SK-N-SH treated with all-trans-retinoic acid at 6 μM for 48 hours (cell line): ENCODE measurements at regions not wholly inside any gene's neighbourhood (a gene's known extent, or its start where the extent isn't known, plus 50 kb on each side); places are given as distances from the start of the nearest gene placed in this dataset.

Experiments used
- ARNTL ChIP-seq: fragments of 450-650 bp; formaldehyde crosslinking; IDR thresholded peaks from 2 replicates; pipeline ENCODE4 v1.5.0; 2020; ENCODE audit warnings: low read depth, mild to moderate bottlenecking, moderate library complexity, borderline replicate concordance
- CREB5 ChIP-seq: fragments of 250-450 bp; sonication (Bioruptor Pico); IDR thresholded peaks from 2 replicates; pipeline ENCODE4 v1.5.1; 2020; ENCODE audit warnings: low read depth, mild to moderate bottlenecking, moderate library complexity
- CSRNP3 ChIP-seq: fragments of 250-450 bp; sonication (Bioruptor Pico); IDR thresholded peaks from 2 replicates; pipeline ENCODE4 v1.5.1; 2021; ENCODE audit warnings: mild to moderate bottlenecking, moderate library complexity
- ISL1 ChIP-seq: fragments of 250-450 bp; sonication (Bioruptor Pico); IDR thresholded peaks from 2 replicates; pipeline ENCODE4 v2.1.2; 2022; ENCODE audit warnings: mild to moderate bottlenecking, moderate library complexity
- POU6F1 ChIP-seq: fragments of 250-450 bp; sonication (Bioruptor Pico); IDR thresholded peaks from 2 replicates; pipeline ENCODE4 v1.8.0; 2021; ENCODE audit warnings: low read depth, mild to moderate bottlenecking, moderate library complexity, borderline replicate concordance
- RARB ChIP-seq: fragments of 250-450 bp; sonication (Bioruptor Pico); IDR thresholded peaks from 2 replicates; pipeline ENCODE4 v1.8.0; 2021; ENCODE audit warnings: mild to moderate bottlenecking, moderate library complexity
- SNAI2 ChIP-seq: fragments of 250-450 bp; sonication (Bioruptor Pico); IDR thresholded peaks from 2 replicates; pipeline ENCODE4 v1.5.0; 2020; ENCODE audit warnings: mild to moderate bottlenecking, moderate library complexity
- TCF4 ChIP-seq: fragments of 250-450 bp; sonication (Bioruptor Pico); IDR thresholded peaks from 2 replicates; pipeline ENCODE4 v1.8.0; 2021; ENCODE audit warnings: mild to moderate bottlenecking, moderate library complexity, borderline replicate concordance
- TSHZ2 ChIP-seq: fragments of 250-450 bp; sonication (Bioruptor Pico); IDR thresholded peaks from 2 replicates; pipeline ENCODE4 v1.5.0; 2020; ENCODE audit warnings: mild to moderate bottlenecking, moderate library complexity
- ZFP3 ChIP-seq: fragments of 250-450 bp; sonication (Bioruptor Pico); IDR thresholded peaks from 2 replicates; pipeline ENCODE4 v1.5.0; 2020; ENCODE audit warnings: mild to moderate bottlenecking, moderate library complexity
- ZFP30 ChIP-seq: fragments of 450-650 bp; formaldehyde crosslinking; IDR thresholded peaks from 2 replicates; pipeline ENCODE4 v1.5.0; 2022; ENCODE audit warnings: mild to moderate bottlenecking, moderate library complexity
- ZNF8 ChIP-seq: fragments of 450-650 bp; formaldehyde crosslinking; IDR thresholded peaks from 2 replicates; pipeline ENCODE4 v1.5.0; 2020; ENCODE audit warnings: mild to moderate bottlenecking, moderate library complexity

- no peak for TF ChIP-seq POU6F1 (CRISPR knock-in tag)
- no peak for TF ChIP-seq ZFP30 (CRISPR knock-in tag)
- TF ChIP-seq RARB (CRISPR knock-in tag) = no peak
- no peak for TF ChIP-seq ZNF8 (CRISPR knock-in tag)
- no peak for TF ChIP-seq TCF4 (CRISPR knock-in tag)
- no peak for TF ChIP-seq SNAI2 (CRISPR knock-in tag)
- no peak for TF ChIP-seq CSRNP3 (CRISPR knock-in tag)
- TF ChIP-seq ZFP3 (CRISPR knock-in tag) = no peak
- no peak for TF ChIP-seq ARNTL
- TF ChIP-seq TSHZ2 (CRISPR knock-in tag) = no peak
- no peak for TF ChIP-seq CREB5
- no peak for TF ChIP-seq ISL1 (CRISPR knock-in tag)
Observed at GRCh38 chrX:139125916-139126315, 404.6 kb upstream of the F9 start.
